Body of pancreas (tissue), 4 donors: ENCODE measurements at regions not wholly inside any gene's neighbourhood (a gene's known extent, or its start where the extent isn't known, plus 50 kb on each side); places are given as distances from the start of the nearest gene placed in this dataset.

Experiments
- CTCF ChIP-seq, 7 experiments: fragments of 450-650 bp in 4 of 7; fragments of 200-600 bp in 3 of 7; sonication (generic) in 3 of 7; IDR thresholded peaks; one replicate each; pipeline ENCODE4 v1.5.1; 2016 to 2019; ENCODE audit warnings: antibody characterized with exemption in 7 of 7
- POLR2A ChIP-seq, 3 donors: fragments of 450-650 bp; IDR thresholded peaks; one replicate each; pipeline ENCODE4 v1.6.1; 2016; ENCODE audit warnings: antibody characterized with exemption in 3 of 3, mild to moderate bottlenecking in 2 of 3

GRCh38 chr14:42368234-42368633 is 761.6 kb downstream of the LRFN5 start:
- TF ChIP-seq CTCF (IDR thresholded peaks at IDR 0.05) (no peak), POLR2A (IDR thresholded peaks at IDR 0.05) (no peak)
